SHP77 (cell line): ENCODE measurements at regions not wholly inside any gene's neighbourhood (a gene's known extent, or its start where the extent isn't known, plus 50 kb on each side); places are given as distances from the start of the nearest gene placed in this dataset.

Experiments used
- DNase-seq, 2 experiments: peaks; one replicate each; lab custom pipeline; 2025; lab: John Stamatoyannopoulos, UW

DNA sequence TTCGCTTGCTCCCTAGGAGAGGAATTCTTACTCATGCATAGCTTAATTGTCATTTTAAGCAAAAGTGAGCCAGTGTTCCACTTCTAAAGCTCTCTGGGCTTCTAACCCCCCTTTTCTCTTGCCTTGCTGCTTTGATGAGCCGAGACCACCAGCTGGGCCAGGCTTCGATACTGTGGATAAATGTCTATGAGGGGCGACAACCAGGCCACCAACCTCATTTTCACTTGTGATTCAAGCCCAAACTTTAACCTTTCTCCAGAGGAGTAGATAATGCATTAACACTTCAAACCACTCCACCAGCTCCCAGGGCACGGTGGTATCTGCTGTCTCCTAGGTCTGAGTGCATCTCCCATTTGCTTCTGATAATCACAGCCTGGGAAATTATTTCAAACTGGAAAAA is 205.6 kb downstream of the PSAT1 start:
- no peak for DNase-seq

DNA sequence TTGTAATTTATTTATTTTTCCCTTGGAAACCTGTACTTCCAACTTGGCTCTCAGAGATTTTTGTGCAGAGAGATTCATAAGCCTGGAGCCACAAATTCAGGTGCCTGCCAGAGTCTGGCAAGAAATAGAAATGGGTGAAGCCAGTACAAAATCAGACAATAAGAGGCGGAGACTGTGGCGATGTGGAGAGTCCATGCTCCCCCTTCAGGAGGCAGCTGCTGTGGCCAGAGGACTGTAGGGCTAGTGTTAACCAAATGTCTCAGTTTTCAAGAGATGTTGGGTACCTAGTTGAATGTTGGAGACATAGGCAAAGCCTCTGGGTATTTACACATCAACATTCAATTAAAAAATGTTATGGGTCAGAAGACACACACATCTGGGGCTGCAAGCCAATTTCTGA is 208.6 kb downstream of the PSAT1 start:
- DNase-seq = no peak

DNA sequence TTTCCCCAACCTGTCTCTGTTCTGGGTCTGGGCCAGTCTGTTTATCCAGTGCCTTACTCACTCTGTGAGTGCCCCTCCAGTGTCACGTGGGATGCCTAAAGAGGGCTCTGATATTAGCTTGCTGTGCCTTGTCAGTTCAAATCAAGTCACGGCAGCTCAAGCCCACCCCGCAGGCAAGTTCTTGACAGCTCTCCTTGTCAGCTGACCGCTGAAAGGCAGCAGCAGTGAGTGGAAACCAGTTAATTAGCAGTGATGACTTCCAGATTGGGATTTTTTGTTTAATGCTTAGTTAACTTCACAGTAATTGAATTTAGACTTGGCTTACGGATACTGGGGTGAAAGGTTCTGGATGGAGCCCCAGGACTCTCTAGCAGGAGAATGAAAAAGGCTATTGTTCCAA is 210.1 kb downstream of the PSAT1 start:
- no peak for DNase-seq

DNA sequence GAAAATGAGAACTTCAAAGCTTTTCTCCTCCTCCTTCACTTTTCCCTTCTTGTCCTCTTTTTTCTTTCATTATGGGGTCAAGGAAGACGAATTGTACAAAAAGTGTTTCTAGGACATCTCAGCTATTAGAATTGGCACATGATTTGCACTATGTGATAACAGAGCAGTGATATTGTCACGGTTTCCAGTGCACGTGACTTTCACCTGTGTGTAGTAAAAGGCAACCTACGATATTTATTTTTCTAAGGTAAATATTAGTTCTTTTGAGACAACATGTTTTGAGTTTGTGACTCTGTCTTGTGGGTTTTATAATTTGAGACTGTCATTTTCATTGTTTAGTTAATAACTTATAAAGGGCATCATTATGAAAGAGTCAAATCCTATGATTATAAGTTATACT is 213.1 kb downstream of the PSAT1 start:
- DNase-seq = no peak

DNA sequence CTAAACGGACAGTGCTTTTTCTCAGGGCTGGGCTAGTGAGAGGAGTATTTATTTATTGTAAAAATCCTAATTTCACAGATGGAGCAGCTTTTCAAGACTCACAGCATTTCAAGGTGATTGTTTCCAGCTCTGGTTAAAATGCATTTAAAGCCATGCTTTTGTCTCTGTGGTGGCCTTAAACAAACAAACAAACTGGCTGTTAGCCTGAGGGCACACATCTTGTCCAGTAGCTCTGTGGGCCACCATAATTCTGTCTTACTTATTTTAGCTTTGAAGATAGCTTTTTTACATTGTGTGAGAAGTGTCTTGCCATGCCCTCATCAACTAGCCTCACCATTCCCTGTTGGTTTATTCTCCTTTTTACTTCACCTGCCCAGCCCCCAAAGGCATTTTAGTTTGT is 218.2 kb downstream of the PSAT1 start:
- no peak for DNase-seq

DNA sequence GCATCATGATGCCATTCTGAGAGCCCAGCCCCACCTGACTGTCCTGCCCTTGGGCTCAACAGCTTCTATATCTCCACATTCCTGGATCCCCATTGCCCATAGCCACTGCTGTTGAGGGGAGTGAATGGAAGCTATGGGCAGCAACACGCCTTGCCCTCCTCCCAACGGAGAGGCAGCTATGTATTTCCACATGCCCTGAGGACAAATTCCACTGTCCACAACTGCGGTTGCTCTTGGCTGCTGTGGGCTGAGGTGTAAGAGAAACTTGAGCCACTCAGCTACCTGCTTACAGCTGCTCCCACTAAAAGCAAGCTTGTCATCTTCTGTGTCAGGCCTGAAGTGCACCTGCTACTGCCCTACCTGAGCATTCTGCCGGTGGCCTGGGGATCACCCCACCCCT is 222.9 kb downstream of the PSAT1 start:
- DNase-seq = no peak

DNA sequence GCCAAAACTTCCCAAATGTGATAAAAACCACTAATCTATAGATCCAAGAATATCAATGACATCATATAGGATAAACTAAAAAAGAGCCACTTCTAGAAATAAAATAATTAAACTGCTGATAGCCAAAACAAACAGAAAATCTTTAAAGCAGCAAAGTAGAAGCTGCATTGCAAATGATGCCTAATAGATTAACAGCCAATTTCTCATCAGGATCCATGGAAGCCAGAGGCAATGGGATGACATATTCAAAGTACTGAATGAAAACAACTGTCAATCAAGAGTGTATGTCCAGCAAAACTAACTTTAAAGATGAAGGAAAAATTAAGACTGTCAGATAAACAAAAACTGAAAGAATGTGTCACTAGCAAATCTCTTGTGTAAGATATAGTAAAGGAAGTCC is 224.8 kb downstream of the PSAT1 start:
- DNase-seq = no peak

DNA sequence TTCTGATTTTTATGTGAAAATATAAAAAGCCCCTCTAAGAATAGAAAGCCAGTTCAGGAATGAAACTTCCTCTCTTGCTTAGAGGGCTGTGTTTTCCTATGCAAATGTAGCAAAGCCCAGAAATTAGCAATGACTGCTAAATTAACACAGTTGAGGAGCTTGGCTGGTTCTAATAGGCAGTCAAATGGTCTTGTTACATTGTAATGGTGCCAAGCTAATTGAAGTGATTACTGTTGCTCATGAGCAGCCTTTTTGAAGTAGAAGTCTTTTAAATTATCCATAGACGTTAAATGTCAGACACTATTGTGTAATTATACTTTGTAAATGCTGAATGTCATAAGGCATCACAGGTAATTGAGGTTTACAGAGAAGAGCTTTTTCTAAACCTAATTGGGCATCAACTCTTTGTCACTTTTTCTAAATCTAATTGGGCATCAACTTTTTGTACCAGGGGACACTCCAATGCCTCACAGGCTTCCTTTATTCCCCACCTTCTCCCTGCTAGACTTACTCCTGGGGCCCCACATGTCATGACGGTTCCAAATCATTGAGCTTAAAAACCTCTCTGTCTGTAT is 229.1 kb downstream of the PSAT1 start:
- DNase-seq = no peak

DNA sequence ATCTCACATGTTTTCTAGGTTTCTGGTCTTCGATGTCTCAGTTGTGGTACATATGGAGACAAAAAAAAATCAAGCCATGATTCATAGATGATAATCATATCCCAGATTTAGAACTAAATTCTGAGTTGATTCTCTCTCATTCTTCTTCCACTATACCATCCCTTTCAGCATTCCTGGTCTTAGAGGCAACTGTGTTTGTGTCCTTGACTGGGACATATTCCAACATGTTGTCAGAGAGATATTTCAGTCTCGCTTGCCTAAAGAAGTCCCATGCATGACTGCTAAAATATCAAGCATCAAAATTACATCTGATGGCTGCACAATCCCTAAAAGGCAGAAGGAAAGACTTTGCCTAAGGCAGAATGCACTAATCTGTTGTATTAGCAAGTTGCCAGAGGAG is 236.6 kb downstream of the PSAT1 start:
- no peak for DNase-seq

DNA sequence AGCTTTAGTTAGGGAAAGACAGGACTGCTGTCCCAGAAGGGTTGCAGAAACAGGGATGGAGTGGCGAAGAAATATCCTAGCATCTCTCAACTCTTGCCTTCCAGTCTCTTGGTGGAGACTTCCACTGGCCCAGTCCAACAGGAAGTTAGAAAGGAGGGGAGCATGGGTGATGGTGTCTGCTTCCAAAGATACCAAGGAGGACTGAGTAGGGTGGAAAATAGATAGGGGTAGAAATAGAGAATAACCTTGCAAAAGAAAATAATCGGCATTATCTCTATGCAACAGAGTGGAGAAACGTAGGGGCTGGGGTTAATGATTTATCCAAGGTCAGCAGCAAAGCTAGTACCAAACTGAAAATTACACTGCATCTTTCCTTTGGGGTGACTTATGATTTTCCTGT is 242.3 kb downstream of the PSAT1 start:
- DNase-seq = no peak

DNA sequence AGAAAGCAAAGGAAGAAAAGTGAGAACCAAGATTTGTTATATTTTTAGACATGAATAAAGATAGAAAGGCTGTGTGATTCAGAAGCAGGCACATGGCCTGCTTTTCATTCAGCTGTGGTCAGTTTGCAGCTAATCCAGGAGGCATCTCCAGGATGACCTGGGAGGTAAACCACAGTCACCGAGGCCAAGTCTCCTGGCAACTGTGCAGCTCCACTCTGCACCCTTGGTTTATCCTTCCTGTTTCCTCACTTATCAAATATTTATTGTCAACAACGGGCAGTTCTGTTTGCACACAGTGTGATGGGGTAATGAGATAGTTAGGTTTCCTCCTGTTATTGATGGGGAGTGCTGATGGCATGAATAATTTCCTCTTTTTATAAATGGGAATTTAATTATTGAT is 243.0 kb downstream of the PSAT1 start:
- no peak for DNase-seq

DNA sequence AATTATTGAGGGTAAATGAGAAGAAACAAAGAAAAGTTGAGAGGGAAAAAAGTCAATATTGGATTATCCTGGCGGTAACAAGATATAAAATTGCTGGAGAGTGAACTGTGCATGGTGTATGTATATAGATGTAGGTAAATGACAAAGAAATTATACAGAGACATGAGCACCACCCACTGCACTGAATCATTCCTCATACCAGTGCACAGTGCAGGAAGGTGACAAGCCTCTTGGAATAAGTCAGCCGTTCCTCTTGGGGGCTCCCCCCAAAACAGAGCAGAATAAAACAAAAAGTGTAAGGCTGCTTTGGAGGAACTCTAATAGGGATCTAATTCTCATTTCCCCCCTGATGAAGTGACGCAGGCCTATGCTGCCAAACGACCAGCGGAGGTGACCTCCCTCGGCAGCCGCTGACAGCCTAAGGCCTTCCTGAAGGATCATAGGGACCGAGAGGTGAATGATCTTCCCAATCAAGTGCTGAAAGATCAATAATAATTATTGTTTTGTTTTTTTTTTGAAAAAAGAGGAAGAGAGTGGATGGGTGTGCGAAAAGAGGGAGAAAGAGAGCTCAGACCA is 245.0 kb downstream of the PSAT1 start:
- no peak for DNase-seq

DNA sequence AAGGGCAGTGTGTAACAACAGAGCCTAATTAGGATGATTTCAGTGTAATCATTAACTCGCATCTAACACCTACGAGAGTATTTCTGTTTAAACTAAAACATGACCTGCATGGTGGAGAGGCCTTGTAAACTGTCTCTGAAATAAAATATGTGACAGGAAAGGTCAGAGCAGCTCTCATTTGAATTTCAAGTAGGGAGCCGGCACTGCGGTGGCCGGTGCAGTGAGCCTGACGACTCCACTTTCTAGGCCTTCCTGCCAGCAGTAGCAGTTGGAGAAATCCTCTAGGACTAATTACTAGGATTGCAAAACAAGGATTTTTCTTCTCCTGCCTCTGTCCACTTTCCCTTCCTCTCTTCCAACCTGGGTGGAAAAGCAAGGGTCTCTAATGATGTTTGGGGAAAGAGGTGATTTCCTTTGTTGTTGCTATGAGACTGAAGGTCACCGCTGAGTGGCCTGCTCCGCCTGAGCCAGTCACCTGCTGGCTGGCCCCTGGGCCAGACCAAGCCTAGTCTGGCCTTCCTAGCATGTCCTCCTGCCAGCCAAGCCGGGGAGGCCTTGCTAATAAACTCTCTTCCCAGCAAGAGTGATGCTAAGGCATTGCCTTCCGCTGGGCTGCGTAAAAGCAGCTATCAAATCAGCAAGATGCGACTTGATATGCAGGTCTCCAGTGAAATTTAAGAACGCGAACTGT is 245.7 kb downstream of the PSAT1 start:
- DNase-seq = no peak

DNA sequence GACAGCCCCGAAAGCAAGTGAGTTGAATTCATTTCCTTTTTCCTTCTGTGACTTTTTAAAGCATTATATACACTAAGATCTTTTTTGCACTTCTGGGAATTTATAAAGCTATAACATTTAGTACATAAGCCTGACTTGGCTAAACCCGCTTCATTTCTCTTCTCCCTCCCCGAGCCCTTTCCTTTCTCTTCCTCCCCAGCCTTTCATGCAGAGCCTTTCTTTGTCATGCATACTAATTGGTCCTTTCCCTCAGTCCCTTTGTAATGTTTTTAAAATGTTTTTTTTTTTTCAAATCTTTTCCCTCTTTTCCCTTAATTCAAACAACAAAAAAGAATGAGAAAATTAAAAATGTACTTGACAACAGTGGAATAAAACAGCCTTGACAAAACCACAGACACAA is 246.4 kb downstream of the PSAT1 start:
- no peak for DNase-seq

DNA sequence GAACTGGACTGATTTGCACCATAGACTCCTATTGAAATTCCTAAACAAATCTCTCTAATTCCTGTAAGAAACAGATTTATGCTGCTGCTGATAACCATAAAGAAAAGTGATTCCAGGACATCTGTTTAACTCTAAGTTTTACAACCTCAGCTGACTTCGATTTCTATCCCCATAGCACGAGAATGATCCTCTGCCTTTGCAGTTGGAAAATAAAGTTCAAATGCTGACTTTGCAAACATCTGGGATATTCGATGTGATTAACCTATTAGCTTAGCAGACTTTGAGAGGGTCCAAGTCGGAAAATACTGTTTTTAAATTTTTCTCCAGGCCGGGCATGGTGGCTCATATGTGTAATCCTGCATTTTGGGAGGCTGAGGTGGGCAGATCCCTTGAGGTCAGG is 247.3 kb downstream of the PSAT1 start:
- DNase-seq = no peak

DNA sequence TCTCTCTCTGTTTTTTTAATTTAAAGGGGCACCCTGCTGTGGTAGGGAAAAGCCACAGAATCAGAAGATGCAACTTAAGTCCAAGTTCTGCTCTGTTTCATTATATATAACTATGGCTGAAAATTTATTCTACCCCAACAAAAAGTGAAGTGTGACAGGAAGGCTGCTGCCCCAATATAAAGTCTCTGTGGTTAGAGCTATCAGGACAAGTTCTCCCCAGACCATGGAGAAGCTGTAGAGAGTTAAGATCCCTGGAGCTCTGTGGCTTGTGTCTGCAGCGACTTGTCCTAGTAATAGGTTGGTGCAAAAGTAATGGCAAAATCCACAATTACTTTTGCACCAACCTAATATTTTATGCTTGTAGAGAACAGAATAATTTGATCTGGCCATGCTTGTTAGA is 250.9 kb downstream of the PSAT1 start:
- DNase-seq = no peak

DNA sequence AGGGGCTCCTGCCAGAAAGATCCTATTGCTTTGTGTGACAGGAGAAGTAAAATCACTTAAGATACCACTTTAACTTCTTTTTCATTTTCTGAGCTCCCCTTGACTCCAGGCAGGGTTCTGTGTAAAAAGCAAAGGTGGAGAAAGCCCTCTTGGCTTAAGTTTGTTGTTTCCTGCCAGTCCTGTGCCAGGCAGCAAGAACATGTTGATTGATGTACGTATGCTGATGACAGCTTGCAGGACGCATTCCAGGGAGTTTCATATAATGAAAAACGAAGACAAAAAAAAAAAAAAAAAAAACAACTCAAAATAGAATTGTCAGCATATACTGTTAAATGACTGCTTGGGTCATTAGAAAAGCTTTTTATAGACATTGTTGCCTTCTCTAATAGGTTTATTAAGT is 251.7 kb downstream of the PSAT1 start:
- no peak for DNase-seq

DNA sequence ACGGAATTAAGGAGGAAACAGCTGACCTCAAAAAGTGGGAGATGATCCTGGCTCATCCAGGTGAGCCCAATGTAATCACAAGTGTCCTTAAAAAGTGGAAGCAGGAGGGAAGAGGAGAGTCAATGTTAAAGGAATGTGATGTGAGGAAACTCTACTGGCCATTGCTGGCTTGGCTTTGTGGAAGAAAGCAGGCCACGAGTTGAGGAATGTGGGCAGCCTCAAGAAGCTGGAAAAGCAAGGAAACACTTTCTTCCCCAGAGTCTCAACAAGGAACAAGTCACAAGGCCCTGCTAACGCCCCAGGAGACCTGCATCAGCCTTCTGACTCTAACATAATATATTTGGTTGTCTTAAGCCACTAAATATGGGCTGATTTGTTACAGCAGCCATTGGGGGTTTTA is 252.8 kb downstream of the PSAT1 start:
- DNase-seq = no peak

DNA sequence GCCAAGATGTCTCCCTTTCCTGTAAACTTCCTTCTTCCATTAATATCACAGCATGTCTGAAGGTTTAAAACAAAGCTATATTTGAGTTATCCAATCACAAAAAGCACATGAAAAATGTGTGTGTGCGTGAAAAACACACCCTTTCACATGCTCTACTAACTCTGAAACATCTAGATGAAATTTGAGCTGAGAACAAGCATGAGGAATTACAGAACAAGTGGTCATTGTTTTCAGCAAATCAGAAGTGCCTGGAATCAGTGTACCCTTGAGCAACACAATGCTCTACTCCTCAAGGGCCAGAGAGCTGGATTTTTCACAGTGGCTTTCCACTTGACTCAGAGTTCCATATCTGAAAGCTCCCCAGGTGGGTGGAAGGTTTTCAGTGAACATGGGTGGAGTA is 255.9 kb downstream of the PSAT1 start:
- no peak for DNase-seq

DNA sequence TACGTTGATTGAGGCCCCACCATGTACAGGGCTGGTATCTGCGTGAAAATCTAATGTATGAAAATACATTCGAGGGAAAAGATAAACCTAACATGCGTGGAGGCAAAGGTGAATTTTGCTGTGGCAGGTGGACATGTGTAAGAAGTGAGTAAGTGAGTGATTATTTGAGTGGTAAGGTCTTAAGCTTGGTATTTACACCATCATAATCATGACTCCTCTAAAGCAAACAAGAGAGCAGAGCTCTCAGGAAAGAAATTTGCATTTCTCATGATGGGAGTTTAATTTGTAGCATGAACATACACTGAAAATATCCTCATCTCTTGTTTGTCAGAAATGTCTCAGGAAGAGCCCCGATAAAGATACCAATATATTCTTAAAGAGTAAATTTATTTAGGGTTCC is 260.6 kb downstream of the PSAT1 start:
- no peak for DNase-seq

DNA sequence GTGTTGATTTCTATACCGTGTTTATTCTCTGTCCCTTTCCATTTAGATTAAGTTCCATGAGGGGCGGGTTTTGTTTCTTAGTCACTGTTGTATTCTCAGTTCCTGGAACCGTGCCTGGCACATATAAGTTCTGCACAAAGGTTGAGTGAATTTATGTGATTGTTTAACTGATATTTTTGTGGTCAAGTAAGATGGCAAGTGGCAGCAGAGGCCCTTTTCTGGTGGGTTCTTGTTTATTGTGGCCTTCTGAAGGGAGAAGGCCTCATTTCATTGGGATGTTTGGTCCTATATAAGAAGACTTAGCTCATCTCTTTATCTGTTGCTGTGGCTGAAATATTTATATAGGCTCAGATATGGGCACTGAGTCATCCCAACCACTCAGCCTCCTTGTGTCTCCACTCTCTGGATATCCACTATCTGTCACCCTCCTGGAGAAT is 262.5 kb downstream of the PSAT1 start:
- DNase-seq = no peak

DNA sequence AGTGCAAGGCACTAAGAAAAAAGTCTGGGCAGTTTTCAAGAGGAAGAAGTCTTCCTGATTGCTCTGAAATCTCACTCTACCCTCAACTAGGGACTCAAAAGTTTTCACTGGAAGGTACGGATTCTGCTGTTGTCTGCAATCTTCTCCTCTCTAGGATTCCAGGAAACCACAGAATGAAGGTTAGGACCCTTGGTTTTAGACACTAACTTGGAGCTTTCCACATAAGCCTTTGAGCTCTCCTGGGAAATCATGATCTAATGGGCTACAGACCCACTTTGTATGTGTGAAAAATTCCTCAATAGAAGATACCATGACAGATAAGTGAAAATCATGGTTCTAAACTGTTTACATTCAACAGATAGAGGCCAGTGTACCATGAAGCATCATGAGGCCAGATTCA is 265.1 kb downstream of the PSAT1 start:
- no peak for DNase-seq

DNA sequence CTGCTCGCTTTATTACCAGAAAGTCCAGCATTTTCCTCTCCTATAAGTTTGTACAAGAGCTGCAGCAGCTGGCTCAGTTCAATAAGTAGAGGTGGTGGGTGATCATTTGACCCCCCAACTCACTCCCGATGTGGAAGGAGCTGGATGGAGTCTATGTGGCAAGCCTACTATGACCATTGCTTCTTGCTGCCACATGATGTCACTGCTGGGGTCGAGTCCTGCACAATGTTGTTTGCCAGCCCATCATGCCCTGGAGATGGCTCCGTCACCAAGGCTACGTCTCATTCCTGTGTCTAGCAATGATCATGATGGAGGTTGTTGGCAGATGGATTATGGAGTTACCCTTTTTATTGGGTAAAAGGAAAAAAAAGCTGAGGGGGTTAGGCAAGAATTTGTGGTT is 266.3 kb downstream of the PSAT1 start:
- DNase-seq = no peak

DNA sequence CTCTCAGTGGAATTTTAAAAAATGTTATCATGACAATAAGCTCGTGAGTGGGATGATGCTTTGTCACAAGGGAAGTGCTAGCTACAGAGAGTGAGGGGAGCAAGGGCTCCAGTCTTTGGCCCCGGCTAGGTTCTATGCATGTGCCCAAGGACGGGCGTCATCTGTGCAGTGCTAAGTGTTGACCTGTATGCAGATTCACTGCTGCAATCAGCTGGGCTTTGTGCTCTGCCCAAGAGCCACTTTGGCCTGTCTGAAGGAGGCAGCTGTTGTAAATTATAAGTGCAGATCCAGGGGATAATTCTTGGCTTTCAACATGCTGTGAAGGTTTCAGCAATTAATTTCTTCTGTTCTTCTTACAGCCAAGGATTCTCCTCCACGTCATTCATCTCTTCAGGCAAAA is 268.6 kb downstream of the PSAT1 start:
- DNase-seq = no peak
